ENCODE measurements at regions not wholly inside any gene's neighbourhood (a gene's known extent, or its start where the extent isn't known, plus 50 kb on each side); places are given as distances from the start of the nearest gene placed in this dataset.

DNA sequence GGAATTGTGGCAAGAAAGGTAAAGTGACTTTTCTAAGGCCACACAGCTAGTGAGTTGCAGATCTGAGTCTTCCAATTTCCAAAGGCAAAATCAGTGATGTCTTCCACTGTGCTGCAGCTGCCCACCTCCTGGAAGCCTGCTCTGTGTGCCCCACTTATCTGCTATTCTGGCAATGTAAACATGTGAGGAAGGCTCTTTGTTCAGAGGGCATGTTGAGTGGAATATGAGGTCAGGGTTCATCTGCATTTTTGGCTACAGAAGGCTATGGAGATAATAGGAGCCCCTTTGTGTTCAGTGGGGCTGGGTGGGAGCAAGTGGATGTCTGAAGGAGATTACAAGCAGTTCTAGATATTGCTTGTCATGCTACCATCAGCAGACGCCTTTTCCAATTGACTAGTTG, 396.2 kb downstream of the BUD13 start (continued):
- TF ChIP-seq, protein P1, sequence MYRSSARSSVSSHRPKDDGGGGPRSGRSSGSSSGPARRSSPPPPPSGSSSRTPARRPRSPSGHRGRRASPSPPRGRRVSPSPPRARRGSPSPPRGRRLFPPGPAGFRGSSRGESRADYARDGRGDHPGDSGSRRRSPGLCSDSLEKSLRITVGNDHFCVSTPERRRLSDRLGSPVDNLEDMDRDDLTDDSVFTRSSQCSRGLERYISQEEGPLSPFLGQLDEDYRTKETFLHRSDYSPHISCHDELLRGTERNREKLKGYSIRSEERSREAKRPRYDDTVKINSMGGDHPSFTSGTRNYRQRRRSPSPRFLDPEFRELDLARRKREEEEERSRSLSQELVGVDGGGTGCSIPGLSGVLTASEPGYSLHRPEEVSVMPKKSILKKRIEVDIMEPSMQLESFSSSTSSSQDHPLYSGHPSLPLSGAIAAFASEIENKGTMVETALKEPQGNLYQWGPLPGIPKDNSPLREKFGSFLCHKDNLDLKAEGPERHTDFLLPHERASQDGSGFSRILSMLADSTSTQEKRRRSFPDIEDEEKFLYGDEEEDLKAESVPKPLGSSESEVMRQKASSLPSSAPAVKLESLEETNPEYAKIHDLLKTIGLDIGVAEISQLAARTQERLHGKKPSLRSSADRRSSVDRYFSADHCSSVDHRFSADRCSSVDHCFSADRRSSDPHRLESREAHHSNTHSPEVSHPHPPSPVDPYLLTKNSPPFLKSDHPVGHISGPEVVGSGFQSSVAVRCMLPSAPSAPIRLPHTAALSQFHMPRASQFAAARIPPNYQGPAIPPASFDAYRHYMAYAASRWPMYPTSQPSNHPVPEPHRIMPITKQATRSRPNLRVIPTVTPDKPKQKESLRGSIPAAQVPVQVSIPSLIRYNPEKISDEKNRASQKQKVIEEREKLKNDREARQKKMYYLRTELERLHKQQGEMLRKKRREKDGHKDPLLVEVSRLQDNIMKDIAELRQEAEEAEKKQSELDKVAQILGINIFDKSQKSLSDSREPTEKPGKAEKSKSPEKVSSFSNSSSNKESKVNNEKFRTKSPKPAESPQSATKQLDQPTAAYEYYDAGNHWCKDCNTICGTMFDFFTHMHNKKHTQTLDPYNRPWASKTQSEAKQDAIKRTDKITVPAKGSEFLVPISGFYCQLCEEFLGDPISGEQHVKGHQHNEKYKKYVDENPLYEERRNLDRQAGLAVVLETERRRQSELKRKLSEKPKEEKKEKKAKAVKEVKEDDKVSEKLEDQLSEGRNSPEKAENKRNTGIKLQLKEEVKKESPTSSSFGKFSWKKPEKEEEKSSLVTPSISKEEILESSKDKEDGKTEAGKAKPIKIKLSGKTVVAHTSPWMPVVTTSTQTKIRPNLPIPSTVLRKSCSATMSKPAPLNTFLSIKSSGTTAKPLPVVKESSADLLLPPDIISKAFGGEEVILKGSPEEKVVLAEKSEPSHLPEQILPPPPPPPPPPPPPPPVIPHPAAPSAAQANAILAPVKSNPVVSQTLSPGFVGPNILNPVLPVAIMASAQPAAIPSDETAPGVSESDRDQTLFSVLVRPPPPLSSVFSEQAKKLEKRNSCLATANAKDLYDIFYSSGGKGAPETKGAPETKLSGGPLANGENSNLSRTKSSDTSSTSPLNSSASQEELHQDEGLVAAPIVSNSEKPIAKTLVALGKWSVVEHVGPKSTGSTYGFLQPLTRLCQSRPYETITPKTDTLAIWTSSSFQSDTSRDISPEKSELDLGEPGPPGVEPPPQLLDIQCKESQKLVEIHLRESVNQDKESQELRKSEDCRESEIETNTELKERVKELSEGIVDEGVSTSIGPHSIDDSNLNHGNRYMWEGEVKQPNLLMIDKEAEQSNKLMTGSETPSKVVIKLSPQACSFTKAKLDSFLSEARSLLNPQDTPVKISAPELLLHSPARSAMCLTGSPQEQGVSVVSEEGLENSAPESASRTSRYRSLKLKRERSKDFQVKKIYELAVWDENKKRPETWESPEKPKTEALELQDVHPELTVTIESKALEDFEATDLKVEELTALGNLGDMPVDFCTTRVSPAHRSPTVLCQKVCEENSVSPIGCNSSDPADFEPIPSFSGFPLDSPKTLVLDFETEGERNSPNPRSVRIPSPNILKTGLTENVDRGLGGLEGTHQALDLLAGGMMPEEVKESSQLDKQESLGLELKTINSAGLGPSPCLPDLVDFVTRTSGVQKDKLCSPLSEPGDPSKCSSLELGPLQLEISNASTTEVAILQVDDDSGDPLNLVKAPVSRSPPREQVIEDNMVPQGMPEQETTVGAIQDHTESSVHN (CRISPR knock-in tag; IDR thresholded peaks at IDR 0.05), result no peak
- TF ChIP-seq FOXK2 (IDR thresholded peaks at IDR 0.05), result no peak
- no peak for TF ChIP-seq ZNF431 (CRISPR knock-in tag; IDR thresholded peaks at IDR 0.05; ENCODE audit: borderline replicate concordance, low read depth)
- no peak for TF ChIP-seq SP140L (CRISPR knock-in tag; IDR thresholded peaks at IDR 0.05; ENCODE audit: borderline replicate concordance)
- TF ChIP-seq HDAC2 (CRISPR knock-in tag; IDR thresholded peaks at IDR 0.05), result peak; percentile 57; the same call in 1 of the 2 replicates
- TF ChIP-seq, protein P2, sequence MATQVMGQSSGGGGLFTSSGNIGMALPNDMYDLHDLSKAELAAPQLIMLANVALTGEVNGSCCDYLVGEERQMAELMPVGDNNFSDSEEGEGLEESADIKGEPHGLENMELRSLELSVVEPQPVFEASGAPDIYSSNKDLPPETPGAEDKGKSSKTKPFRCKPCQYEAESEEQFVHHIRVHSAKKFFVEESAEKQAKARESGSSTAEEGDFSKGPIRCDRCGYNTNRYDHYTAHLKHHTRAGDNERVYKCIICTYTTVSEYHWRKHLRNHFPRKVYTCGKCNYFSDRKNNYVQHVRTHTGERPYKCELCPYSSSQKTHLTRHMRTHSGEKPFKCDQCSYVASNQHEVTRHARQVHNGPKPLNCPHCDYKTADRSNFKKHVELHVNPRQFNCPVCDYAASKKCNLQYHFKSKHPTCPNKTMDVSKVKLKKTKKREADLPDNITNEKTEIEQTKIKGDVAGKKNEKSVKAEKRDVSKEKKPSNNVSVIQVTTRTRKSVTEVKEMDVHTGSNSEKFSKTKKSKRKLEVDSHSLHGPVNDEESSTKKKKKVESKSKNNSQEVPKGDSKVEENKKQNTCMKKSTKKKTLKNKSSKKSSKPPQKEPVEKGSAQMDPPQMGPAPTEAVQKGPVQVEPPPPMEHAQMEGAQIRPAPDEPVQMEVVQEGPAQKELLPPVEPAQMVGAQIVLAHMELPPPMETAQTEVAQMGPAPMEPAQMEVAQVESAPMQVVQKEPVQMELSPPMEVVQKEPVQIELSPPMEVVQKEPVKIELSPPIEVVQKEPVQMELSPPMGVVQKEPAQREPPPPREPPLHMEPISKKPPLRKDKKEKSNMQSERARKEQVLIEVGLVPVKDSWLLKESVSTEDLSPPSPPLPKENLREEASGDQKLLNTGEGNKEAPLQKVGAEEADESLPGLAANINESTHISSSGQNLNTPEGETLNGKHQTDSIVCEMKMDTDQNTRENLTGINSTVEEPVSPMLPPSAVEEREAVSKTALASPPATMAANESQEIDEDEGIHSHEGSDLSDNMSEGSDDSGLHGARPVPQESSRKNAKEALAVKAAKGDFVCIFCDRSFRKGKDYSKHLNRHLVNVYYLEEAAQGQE (IDR thresholded peaks at IDR 0.05; ENCODE audit: borderline replicate concordance in 1 of 2, low read depth in 1 of 2, low read length in 2 of 2), result peak in 1 of 2 experiments; percentile 55; a peak in 2 of 4 replicates
- TF ChIP-seq ZBTB7B (CRISPR knock-in tag; IDR thresholded peaks at IDR 0.05), result peak; percentile 65
- TF ChIP-seq, protein P3, sequence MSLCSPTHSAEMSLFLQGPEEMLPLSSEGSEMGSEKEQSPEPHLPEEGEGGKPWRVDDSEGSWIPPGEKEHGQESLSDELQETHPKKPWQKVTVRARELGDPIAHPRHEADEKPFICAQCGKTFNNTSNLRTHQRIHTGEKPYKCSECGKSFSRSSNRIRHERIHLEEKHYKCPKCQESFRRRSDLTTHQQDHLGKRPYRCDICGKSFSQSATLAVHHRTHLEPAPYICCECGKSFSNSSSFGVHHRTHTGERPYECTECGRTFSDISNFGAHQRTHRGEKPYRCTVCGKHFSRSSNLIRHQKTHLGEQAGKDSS (CRISPR knock-in tag; IDR thresholded peaks at IDR 0.05; ENCODE audit: borderline replicate concordance, low read depth), result no peak
- TF ChIP-seq ELF4 (CRISPR knock-in tag; IDR thresholded peaks at IDR 0.05; ENCODE audit: borderline replicate concordance), result no peak
- TF ChIP-seq SOX6 (IDR thresholded peaks at IDR 0.05), result no peak
- TF ChIP-seq SOX6 (CRISPR knock-in tag; IDR thresholded peaks at IDR 0.05), result peak; percentile 84
- TF ChIP-seq ZNF792 (CRISPR knock-in tag; IDR thresholded peaks at IDR 0.05), result no peak
- TF ChIP-seq FOXP1 (IDR thresholded peaks at IDR 0.05), result no peak
- TF ChIP-seq FOXP1 (CRISPR knock-in tag; IDR thresholded peaks at IDR 0.05), result peak; percentile 56; the same call in 1 of the 2 replicates
- TF ChIP-seq, protein P4, sequence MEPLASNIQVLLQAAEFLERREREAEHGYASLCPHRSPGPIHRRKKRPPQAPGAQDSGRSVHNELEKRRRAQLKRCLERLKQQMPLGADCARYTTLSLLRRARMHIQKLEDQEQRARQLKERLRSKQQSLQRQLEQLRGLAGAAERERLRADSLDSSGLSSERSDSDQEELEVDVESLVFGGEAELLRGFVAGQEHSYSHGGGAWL (CRISPR knock-in tag; IDR thresholded peaks at IDR 0.05), result no peak
- TF ChIP-seq ZNF775 (CRISPR knock-in tag; IDR thresholded peaks at IDR 0.05; ENCODE audit: borderline replicate concordance), result no peak
- no peak for TF ChIP-seq ZNF747 (CRISPR knock-in tag; IDR thresholded peaks at IDR 0.05; ENCODE audit: borderline replicate concordance)
- no peak for TF ChIP-seq TCF7 (IDR thresholded peaks at IDR 0.05; ENCODE audit: low read depth)
- no peak for TF ChIP-seq RAD21 (CRISPR knock-in tag; IDR thresholded peaks at IDR 0.05)
- no peak for TF ChIP-seq FOXA1 (IDR thresholded peaks at IDR 0.05)
- peak; percentile 90 for TF ChIP-seq FOXA1 (CRISPR knock-in tag; IDR thresholded peaks at IDR 0.05)

All from HepG2 (cell line).